ENCODE measurements at regions not wholly inside any gene's neighbourhood (a gene's known extent, or its start where the extent isn't known, plus 50 kb on each side); places are given as distances from the start of the nearest gene placed in this dataset.

- TF ChIP-seq CTCF (IDR thresholded peaks at IDR 0.05 in 8 of 11, conservative IDR thresholded peaks at IDR 0.05 in 3 of 11) (no peak), POLR2A (IDR thresholded peaks at IDR 0.05) (no peak), POLR2AphosphoS5 (IDR thresholded peaks at IDR 0.05) (no peak)
These were observed 209.7 kb downstream of the MINAR1 start for GRCh38 chr15:79641841-79642240.
